GM04503 (cell line): ENCODE measurements at regions not wholly inside any gene's neighbourhood (a gene's known extent, or its start where the extent isn't known, plus 50 kb on each side); places are given as distances from the start of the nearest gene placed in this dataset.
"Not testable (repeated sequence)": the region's sequence is repeated elsewhere in the genome, so short reads cannot be mapped to it uniquely, and the experiment has no call there.

ENCODE experiments used
- DNase-seq: peaks from one replicate; pipeline ENCODE4 v3.0.0-alpha.2; 2012; ENCODE audit warnings: low read depth

DNA sequence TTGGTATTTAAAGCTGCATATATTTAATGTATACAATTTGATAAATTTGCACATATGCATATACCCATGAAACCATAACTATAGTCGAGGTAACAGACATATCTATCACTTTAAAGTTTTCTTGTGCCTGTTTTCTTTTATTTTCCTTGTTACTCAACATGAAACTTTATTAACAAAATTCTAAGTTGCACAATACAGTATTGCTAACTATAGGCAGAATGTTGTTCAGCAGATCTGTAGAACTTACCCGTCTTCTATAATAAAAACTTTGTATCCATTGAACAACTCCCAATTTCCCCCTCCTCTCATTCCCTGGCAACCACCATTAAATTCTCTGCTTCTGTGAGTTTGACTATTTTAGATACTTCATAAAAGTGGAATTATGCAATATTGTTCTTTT lies 404.6 kb upstream of the KCND2 start:
- no peak for DNase-seq

DNA sequence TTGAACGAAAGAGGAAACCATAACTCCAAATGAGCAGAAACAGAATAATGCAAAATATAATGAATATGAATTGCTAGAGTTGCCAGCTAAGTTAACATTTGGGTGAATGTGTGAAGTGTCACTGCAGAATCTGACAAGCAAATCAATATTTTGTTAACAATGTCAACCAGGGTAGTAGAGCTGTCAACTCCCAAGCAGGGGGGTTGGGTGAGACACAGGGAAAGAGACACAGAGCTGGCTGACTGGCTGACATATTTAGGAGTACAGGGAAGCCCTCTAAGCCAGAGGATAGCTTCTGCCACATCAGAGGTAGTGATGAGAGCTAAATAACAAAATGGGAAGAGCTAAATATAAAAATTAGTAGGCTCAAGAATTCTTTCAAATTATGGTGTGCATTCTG lies 393.1 kb upstream of the KCND2 start:
- DNase-seq = no peak

DNA sequence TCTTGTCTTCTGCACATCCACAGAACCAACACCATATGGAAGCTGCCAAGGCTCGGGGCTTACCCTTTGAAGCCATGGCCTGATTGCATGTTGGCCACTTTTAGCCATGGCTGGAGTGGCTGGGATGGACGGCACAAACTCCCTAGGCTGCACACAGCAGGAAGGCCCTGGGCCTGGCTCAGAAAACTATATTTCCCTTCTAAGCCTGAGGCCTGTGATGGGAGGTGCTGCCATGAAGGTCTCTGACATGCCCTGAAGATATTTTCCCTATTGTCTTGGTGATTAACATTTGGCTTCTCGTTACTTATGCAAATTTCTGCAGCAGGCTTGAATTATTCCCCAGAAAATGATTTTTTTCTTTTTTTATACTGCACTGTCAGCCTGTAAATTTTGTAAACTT lies 387.0 kb upstream of the KCND2 start:
- no peak for DNase-seq

DNA sequence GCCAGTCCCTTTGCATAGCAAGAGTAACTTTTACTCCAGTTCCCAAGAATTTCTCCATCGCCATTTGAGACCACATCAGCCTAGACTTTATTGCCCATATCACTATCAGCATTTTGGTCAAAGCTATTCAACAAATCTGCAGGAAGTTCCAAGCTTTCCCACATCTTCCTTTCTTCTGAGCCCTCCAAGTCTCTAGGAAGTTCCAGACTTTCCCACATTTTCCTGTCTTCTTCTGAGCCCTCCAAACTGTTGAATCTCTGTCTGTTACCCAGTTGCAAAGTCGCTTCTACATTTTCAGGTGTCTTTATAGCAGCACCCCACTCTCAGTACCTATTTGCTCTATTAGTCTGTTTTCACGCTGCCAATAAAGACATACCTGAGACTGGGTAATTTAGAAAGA lies 386.4 kb upstream of the KCND2 start:
- not testable (repeated sequence) for DNase-seq

DNA sequence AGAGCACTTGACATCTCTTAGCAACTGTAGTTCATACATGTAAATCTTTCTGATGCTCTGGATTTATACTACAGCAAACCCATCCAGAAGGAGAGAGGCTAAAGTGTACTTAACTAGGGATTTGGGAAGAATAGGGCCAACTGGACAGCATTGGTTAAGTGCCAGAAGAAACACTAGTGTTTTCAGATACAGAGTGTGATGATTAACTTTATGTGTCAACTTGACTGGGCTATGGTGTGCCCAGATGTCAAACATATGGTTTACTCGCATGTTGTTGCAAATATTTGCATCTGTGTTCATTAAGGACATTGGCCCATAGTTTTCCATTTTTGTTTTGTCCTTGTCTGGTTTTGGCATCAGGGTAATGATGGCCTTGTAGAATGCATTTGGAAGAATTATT lies 384.7 kb upstream of the KCND2 start:
- no peak for DNase-seq

DNA sequence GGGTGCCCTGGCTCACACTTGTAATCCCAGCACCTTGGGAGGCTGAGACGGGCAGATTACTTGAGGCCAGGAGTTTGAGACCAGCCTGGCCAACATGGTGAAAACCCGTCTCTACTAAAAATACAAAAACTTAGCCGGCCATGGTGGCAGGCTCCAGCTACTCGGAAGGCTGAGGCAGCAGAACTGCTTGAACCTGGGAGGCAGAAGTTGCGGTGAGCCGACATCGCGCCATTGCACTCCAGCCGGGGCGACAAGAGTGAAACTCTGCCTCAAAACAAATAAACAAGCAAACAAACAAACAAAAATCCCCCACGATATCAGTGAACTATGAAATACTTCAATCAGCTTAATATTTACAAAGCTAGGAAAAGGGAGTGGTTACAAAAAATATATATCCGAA lies 382.3 kb upstream of the KCND2 start:
- no peak for DNase-seq

DNA sequence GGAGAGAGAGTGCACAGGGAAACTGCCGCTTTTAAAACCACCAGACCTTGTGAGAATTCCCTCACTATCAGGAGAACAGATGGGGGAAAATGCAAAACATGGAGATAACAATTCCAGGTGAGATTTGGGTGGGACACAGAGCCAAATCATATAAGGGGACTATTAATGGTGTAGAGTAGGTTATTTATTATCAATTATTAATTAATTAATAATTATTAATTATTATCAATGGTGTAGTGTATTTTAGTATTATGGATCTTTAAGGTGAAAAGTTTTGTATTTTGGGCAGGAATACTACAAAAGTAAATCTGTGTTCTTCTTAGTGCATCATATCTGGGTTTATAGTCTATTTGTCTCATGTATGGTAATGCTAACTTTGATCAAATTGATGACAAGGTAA lies 377.7 kb upstream of the KCND2 start:
- DNase-seq = no peak

DNA sequence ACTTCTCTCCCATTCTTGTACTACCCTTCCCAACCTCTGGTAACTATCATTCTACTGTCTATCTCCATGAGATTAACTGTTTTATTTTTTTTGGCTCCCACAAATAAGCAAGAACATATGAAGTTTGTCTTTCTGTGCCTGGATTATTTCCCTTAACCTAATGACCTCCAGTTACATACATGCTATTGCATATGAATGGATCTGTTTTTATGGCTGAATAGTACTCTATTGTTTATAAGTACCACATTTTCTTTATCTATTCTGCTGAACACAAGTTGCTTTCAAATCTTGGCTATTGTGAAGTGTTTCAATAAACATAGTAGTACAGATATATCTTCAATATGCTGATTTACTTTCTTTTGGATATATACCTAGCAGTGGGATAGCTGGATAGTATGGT lies 376.6 kb upstream of the KCND2 start:
- no peak for DNase-seq

DNA sequence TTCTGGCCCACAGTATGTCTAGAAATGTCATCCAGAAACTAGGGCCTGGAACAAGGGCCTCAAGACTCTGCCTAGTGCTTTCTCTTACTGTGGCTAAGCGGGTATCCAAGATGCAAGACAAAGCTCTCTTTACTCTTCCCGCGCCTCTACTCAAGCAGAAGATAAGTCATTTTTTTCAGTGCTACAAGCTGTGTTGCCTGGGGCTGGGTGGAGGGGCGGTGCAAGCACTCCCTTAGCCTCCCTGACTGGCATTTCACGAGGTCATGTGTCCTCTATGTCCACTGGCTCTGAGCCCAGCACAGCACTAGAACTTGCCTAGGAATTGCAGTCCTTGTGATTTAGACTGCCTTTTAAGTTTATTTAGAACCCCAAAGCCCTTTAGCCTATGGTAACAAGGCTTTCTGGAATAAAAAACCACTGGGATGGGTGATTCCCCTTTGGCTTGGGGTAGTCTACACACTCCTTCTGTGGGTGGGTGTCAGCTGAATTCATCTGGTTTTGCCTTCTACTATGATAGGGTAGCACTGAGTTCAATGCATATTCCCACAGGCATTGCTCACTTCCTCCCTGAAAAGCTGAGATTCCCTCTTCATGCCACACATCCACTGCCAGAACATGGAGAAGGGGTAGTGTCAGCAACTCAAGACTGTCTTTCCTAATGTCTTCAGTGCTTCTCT lies 371.8 kb upstream of the KCND2 start:
- DNase-seq = no peak

DNA sequence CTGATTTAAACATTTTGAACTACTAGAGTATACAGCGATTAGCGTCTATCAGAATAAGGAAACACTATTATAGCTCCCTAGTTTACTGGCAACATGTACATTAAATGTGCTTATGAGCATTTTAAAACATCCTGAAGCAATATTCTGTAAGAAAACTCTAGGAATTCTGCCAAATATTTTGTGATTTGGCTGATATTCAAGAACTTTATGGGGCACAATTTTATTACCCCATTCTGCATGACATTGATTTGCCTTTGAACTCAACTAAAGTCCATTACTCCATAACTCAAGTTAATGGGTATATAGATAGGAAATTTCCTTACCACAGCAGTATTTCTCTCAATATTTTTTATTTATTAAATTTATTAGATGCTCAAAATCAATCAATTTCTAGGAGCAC lies 369.9 kb upstream of the KCND2 start:
- DNase-seq = no peak

DNA sequence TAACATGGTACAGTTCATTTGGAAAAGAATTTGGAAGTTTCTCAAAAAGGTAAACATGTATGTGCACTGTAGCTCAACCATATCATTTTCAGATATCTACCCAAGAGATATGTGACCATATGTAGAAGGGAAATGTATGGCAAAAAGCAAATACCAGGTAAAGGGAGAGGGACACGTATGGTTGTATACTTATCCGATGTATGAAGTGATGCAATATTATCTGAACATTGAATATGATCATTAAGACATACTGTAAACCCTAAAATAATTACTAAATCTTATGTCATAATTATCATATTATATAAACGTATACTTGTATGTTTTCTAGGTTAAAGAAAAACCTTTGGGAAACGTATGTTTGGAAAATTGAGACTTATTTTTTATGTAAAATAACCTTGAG lies 367.5 kb upstream of the KCND2 start:
- DNase-seq = no peak

DNA sequence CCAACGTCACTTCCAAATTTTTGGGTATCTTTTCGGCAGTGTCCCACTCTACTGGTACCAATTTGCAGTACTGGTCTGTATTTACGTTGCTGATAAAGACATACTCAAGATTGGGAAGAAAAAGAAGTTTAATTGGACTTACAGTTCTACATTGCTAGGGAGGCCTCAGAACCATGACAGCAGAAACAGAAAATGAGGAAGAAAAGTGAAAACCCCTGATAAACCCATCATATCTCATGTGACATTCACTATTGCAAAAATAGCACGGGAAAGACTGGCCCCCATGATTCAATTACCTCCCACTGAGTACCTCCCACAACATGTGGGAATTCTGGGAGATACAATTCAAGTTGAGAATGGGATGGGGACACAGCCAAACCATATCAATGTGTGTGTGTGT lies 364.0 kb upstream of the KCND2 start:
- DNase-seq = no peak

DNA sequence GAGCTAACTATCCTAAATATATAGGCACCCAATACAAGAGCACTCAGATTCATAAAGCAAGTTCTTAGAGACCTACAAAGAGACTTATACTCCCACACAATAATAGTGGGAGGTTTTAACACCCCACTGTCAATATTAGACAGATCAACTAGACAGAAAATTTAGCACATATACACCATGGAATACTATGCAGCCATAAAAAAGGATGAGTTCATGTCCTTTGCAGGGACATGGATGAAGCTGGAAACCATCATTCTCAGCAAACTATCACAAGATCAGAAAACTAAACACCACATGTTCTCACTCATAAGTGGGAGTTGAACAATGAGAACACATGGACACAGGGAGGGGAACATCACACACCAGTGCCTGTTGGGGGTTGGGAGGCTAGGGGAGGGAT lies 358.9 kb upstream of the KCND2 start:
- not testable (repeated sequence) for DNase-seq

DNA sequence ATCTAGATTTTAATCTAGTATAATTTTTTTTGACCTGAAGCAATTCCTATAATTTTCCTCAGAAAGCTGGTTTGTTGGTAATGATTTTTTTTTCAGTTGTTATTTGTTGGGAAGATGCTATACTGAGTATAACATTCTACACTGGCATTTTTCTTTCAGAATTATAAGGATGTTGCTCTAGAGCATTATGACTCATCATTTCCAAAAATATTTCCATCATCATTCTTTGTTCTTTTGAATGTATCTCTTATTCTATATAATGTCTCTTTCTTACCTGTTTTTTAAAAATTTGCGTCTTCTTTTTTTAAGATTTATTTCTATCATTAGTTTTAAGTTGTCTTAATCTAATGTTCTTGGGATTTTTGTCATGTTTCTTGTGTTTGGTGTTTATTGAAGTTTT lies 356.5 kb upstream of the KCND2 start:
- no peak for DNase-seq

DNA sequence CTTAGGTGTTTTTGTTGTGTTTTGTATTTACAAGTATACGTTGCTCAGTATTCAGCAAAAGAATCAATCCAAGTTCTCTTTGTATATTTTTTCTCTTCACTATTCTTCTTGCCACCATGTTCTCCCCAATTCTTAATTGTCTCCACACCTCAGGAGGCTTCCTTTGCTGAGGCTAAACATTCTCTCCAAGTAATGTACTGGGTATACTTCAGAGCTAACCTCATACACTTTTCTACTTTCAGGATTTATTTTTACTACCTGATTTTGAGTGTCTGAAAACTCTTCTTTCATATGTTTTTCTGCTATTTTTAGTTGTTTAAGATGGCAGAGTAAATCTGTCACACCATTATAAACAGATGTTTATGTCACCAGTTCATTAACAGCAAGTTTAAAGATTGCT lies 354.8 kb upstream of the KCND2 start:
- no peak for DNase-seq

DNA sequence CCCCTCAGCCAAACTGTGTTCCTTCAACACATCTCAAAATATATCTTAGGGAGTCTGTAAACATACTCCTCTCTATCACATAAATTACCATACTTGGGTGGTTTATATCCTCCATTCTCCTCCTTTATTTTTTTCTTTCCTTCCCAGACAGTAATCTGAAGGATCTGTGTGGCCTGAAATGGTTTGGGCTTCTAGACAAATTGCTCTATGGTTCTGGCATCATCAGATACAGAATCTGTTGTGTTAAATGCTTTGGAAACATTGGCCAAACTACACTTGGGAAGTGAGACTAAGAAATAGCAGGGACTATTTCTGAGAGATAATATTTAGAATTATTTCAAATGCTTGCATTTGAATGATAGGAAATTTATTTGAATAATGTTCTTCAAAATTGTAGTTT lies 353.0 kb upstream of the KCND2 start:
- no peak for DNase-seq

DNA sequence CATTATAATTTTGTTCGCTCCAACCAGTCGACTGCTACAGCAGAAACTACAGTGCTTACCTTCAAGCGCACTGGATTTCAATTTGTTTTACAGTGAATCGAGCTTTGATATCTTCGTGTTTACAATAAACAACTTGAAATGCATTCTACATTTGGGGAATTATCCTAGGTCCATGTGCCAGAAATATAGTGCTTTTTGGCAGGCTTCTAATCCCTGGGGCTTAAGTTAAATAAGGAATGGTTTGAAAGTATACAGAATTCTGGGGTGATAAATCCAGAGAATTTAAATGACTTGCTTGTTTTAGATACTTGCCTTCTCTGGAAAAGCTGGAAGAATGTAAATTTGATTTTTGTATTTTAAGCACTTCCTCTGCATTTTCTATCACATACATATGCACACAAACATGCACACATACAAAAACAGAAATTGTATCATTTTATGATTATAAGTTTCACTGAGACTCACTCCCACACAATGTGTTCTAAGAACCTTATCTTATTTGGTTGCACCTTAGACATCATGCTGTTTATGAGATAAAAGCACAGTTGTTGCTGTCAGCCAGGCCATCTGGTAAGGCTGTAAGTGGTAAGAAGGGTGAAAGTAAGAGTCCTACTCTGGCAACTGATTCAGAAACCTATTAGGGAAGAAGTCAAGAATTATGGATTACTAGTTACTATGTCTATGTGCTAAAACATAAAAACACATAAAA lies 347.2 kb upstream of the KCND2 start:
- no peak for DNase-seq

DNA sequence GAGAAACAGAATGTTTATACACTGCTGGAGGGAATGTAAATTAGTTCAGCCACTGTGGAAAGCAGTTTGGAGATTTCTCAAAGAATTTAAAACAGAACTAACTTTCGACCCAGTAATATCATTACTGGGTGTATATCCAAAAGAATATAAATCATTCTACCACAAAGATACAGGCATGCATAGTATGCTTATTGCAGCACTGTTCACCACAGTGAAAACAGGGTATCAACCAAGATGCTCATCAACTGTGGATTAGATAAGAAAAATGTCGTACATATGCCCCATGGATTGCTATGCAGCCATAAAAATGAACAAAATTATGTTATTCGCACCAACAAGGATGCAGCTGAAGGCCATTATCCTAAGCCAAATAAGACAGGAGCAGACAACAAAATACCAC lies 343.1 kb upstream of the KCND2 start:
- DNase-seq = no peak

DNA sequence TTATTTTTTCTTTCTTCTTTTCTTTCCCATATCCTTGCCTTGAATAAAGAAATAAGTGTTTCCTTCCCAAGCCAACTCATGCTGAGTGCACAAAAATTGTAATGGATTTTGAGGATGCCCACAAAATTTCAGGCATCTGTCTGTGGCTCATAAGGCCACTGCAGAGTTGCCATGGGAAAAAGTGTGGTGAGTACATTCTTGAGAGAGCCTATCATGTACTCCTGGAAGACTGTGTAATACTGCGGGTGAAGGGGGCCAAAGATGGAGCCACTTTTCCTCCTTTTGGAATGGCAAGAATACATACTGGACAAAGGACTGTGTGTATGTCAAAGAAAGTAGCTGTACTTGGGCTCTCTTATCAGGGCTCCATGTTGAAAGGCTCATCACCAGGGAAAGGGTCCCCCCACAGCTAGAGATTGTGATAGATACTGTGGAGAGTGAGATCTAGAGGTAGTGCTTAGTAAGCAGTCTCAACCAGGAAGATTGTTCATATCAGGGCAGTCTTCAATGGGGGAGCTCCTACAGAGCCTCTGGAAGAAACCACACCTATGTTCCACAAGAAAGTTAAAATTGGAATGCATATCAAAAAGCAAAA lies 341.6 kb upstream of the KCND2 start:
- no peak for DNase-seq

DNA sequence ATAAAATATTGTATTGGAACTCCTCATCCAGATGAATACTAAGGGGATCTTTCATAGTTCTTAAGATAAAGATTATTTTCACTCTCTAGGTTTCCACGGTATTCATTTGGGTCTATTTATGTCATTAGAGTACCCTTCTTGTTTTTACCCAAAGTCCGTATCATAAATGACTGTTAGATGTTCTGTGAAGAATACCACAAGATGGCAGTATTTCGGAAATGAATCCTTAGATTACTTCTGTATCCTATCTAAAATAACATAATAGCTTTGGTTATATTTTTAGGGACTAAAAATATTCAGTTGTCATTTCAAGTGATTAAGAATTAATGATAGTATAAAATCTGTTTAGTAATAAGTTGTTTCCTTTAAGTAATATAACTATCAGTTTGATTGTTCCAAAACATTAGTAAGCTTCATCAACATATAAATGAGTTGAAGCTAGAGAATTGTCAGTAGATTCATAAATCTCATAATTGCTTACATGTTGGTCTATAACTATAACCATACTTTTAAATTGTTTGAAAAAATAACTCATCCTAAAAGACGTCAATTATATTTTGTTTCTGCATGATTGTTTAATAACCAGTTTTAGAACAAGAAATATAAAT lies 337.5 kb upstream of the KCND2 start:
- no peak for DNase-seq

DNA sequence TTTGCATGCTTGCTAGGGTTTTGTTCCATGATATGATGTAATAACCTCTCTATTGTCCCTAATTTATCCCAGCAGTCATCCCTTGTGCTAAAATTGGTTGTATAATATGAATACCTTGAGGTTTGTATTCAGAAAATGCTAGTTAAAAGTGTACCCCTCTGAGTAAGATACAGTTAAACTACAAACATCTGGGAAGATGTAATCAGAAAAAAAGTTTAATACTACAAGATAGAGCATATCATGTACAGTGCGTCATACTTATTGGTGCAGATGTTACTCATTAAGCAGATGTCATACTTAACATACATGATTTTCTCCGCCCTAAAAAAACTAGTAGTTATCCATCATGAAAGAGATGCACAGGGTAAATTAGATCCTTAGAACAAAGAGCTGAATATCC lies 336.1 kb upstream of the KCND2 start:
- no peak for DNase-seq

DNA sequence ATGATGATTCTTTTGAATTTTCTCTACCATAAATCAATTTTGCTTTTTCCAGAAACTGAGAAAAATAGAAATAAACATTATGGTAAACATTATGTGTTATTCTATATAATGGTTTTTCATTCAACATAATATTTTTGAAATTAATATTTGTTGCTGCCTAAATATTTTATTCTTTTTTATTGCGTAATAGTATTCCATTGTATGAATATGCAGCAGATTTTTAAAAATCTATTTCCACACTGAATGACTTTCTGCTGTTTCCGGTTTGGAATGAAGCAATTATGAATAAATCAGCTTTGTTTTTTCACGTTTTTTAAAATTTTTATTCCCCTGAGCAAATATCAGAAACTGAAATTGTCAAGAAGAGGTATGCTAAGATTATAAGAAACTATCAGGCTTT lies 335.2 kb upstream of the KCND2 start:
- no peak for DNase-seq

DNA sequence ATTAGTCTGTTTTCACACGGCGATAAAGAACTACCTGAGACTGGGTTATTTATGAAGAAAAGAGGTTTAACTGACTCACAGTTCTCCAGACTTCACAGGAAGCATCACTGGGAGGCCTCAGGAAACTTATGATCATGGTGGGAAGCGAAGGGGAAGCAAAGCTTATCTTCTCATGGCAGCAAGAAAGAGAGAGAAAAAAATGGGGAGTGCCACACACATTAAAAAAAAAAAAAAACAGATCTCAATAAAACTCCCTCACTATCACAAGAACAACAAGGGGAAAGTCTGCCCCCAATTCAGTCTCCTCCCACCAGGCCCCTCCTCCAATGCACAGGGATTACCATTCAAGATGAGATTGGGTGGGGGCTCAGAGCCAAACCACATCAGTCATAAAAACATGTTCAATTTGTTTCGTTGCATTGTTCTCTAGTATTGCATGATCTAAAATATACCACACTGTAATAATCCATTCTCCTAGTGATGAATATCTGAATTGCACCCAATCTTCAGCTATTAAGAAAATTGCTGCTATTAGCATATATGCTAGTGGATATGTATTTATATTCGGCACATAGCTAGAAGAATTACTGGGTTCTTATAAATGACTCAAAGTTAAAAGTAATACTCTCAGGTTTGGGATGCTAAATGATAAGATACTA lies 328.9 kb upstream of the KCND2 start:
- DNase-seq = no peak
